GM12891 (cell line): ENCODE measurements at regions not wholly inside any gene's neighbourhood (a gene's known extent, or its start where the extent isn't known, plus 50 kb on each side); places are given as distances from the start of the nearest gene placed in this dataset.

Experiments used
- PAX5 ChIP-seq: IDR thresholded peaks from 2 replicates; pipeline ENCODE4 v1.6.1; 2011; ENCODE audit warnings: low read length, moderate library complexity, mild to moderate bottlenecking; ENCODE audit not compliant: insufficient read depth, severe bottlenecking
- POLR2A ChIP-seq: IDR thresholded peaks from 2 replicates; pipeline ENCODE4 v1.6.1; 2011; ENCODE audit warnings: low read depth, low read length, control low read depth
- POLR2AphosphoS5 ChIP-seq: IDR thresholded peaks from 2 replicates; pipeline ENCODE4 v1.6.1; 2011; ENCODE audit warnings: low read depth, low read length, control low read depth
- SPI1 ChIP-seq: IDR thresholded peaks from 2 replicates; pipeline ENCODE4 v1.6.1; 2011; ENCODE audit warnings: low read depth, low read length, control low read depth
- TAF1 ChIP-seq: IDR thresholded peaks from 2 replicates; pipeline ENCODE4 v1.6.1; 2011; ENCODE audit warnings: low read depth, low read length, control low read depth

GRCh38 chrX:104359124-104359523, 104.4 kb upstream of the ESX1 start:
- no peak for TF ChIP-seq POLR2A
- no peak for TF ChIP-seq POLR2AphosphoS5
- no peak for TF ChIP-seq TAF1
- TF ChIP-seq PAX5, result no peak
- TF ChIP-seq SPI1, result no peak
